Eye (tissue), 1 donor: ENCODE measurements at regions not wholly inside any gene's neighbourhood (a gene's known extent, or its start where the extent isn't known, plus 50 kb on each side); places are given as distances from the start of the nearest gene placed in this dataset.

Experiments
- DNase-seq: peaks from one replicate; pipeline ENCODE4 v3.0.0-alpha.2; 2015

DNA sequence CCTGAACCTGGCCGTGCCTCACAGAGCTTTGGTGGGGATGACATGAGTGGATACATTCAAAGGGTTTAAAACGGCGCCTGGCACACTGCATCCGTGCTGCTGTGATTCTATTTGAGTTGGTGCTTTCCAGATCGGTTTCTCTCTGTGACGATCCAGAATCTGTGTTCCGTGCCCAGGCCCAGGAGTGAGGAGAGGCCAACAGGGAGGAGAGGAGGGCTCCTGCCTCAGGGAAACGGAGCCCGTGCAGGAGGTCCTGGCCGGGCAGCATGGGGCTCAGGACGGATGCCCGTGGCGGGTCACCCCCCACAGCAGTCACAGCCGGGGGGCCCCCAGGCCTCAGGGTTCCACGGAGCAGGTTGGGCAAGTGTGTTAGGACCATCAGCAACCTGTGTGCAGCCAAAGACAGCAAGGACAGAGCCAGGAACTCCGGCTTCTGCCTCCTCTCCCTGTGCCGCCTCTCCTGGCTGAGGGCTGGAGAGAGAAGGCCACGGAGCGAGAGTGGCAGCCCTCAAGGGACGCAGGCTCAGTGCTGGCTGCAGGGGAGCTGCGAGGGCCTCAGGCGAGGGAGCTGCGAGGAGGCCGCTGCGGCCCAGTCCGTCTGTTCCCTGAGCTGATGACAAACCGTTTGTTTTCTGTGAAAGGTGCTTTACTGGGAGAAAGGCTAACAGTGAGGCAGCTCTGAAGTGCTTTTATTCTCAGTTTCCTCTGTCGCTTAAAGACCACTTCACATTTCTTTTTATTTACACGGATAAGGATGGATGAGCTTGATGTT is 99.3 kb downstream of the METRNL start:
- no peak for DNase-seq

DNA sequence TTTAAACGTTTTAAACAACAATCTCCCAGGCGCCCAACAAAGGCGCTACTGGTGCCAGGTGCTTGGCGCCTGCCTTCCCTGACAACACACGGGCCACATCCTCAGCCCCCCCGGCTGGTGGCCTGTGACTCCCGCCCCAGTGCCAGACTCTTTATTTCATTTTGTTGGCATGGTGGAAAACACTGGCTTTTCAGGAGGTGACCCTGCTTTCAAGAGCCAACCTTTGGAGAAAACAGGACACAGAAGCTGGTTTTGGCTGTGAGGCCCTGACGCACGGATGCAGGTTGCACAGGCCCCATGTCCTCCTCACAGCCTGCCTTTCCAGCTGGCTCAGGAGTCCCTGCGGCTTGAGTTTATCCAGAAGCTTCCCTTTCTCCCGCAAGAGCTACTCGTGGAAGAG is 100.0 kb downstream of the METRNL start:
- DNase-seq, result no peak

DNA sequence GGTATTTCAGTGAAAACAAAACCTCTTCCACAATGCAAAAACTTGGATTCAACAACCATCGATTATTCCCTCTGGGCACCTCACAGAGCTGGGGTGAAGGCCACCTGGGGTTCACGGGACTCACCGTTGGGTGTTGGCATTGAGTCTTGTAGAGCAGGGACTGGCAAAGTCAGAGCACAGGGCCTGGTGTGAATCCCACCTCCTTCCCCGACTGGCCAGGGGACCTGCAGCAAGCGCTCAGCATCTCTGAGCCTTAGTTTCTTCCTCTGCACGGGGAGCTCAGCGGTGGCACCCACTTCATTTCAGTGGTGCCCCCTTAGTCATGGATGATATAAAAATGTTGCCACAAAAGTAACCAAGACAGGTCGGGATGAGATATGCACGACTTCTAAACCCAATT is 100.4 kb downstream of the METRNL start:
- DNase-seq, result no peak

DNA sequence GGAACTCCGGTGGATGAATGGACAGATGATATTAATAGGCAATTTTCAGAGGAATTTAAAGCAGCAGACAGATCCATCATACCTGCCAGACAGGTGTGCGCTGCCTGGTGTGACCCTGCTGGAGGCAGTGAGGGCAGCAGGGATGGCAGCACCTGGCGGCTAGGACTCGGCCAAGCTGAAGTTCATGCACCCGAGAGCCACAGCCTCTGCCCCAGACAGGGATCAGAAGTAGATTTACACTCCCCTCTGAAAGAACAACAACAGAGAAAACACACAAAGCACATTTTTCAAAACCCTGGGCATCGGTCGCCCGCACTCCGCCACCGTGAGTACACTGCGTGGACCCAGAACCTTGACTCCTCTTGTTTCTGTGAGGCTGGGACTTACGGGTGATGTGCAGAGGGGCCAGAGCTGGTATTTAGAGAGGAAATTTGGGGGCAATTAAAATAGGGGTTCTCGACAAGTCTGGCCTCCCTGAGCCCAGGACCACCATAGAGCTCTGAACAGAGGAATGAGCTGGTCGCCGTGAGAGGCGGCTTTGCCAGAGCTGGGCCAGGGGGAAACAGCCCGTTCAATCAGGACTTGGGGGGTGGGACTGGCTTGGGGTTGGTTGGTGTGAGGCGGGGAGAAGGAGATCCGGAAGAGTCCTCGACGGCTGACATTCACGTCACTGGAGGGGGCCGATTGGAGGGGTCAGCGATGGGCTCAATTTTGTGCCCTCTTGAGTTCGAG is 101.0 kb downstream of the METRNL start:
- DNase-seq, result no peak

DNA sequence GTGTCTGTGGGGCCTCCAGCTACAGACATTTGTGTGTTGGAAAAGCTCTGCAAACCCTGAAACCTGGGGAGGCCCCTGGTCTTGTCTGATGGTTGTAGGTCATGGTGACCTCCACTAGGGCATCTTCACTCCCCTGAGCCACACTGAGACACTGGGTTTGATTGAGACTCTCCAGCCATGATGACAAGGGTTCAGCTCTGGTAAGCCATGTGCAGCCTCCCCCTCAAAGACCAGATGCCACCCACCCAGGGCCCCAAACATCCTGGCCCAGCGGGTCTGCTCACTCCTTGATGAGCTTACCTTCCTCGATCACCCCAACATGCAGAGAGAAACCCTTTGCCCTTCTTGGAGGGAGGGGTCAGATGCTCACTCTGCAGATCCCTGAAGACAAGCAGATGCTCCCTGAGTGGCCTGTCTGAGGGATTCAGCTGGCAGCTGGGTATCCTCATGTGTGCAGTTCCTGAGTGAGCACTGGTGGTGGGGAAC is 101.6 kb downstream of the METRNL start:
- no peak for DNase-seq

DNA sequence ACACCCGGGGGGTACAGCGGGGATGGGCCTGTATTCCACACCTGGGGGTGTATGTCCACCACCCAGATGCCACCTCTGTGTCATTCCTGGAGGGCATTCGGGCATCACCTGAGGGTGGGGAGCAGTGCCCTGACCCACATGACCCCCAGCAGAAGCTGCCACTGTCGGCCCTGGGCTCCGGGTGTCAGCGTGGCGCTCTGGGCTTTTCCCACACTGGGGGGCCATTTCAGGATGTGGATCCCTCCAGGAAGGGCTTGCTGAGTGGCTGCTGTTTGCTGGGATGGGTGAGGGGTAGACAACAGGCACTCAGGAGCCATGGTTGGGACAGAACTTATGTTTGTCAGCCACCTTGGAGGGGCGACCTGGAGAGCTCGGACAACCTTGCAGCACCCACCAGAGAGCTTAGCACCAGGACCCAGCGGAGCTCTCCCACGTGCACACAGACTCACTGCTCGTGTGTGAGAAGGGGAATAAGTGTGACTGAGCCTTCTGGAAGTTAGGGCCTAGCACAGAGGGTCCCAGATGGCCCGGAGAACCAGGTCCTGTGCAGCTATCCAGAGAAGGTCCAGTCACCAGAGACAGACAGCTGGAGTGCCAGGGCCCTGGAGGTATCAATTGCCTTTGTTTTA is 102.7 kb downstream of the METRNL start:
- no peak for DNase-seq

DNA sequence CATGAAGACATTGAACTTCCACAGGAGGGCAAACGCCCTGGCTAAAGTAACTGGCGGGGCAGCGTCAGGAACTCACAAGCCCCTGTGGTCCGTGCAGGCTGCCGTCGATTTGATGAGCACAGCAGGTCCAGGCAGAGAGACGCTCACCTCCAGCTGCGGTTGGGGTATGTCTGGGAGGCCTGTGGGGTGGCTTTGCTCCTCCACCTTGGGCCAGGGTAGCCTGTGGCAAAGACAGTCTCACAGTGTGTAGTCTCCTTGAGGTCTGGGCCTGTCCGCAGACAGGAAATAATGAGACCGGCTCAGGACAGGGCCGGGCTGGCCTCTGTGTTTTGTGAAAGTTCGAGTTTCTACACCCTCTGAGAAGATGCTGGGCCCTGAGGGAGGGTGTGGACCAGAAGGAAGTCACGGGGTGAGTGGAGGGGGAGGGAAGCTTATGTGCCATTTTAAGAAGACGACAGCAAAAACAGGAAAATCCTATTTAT is 103.3 kb downstream of the METRNL start:
- DNase-seq, result no peak

DNA sequence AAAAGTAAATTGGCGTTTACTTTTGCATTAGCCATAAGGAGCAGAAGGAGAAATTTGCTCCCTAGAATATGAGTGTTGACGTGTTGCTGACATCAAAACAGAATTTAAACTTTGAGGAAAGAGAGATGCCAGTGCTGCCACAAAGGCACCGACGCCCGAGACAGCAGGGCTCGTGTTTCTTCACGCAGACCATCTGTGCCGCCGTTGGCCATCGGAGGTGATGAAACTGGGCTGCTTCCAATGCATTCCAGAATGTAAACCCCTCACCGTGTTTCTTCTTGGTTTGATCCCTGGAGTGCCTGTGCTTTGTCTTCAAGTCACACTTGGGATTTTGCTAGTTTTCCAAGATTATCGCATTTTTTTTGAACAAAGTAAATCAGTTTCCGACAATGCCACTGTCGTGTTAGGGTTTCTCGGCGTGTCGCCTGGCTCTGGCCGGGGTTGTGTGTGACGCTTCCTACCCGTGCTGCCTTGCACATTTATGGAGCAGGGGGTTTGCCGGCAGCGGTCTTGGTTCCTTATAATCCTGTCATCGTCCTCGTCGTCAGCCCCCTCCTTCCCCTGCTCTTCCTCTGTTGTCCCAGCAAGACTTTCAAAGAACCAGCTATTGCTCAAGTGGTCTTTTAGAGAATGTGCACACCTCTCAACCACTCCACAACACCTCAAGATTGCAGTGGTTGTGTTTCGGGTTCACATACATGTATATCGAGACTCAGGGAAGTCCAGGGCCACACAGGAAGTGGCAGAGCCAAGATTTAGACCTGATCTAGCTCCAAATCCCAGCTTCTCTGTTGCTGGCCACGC is 103.9 kb downstream of the METRNL start:
- DNase-seq, result no peak

DNA sequence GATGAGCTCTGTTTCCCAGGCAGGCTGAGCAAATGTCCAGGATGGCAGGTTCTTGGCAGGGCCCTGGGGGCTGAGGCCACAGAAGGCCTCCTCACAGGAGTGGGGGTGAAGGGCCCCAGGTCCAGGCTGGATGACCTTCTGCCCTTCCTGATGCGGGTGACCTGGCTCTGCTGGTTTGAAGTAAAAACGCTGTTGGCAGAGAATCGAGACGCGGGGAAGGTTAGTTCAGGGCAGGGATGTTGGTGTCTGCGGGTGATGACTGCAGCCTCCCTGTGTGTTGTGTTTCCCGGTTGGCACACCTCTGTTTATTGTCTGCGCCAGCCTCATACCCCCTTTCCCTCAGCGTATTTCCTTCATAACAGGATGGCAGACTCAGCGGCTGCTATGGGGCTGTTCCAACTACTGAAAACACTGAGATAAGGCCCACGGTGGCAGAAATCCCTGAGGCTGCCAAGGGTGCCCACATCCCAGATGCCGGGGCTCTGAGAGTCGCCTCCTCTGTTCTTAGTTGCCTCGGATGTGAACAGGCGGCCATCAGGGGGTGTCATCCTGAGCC is 104.6 kb downstream of the METRNL start:
- DNase-seq, result no peak

DNA sequence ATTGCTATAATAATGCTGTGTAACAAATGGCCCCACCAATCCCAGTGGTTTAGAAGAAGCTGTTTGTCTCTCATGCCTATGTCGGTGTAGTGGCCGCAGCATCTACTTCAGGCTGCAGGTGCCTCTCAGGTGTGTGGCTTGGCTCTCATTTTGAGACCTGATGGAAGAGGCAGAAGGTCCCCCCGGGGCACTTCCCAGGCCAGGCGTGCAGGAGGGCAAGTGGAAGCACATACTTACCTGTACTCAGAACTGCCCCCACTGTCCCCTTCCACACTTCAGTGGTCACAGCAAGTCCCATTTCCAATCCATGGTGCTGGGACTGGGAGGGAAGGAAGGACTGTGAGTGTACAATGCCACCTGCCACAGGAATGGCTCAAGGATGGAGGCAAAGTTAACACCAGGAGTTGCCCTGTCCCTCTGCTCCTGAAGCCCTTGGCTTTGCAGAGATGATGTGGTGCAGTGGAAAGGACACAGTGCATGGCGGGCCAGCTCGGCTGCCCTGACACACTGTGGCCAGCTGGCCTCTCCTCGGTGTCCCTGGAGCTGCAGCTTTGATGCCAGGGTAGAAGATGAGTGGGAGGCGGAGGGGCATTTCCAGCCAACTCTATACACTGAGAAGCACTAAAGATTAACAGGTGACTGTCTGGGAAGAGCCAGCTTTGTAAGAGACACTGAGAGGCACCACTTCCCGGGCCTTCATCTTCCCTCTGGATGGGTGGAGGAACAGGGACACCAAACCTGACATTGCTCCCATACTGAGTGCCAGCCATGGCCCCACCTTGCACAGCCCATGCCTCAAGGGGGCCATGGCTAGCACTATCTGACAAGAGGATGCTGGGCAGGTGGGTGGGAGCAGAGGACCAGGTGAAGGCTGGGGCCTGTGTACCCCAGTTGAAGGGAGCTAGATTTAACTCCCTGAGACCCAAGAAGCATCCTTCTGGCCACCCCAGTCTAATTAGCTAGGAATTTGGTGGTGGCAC is 105.9 kb downstream of the METRNL start:
- DNase-seq, result no peak

DNA sequence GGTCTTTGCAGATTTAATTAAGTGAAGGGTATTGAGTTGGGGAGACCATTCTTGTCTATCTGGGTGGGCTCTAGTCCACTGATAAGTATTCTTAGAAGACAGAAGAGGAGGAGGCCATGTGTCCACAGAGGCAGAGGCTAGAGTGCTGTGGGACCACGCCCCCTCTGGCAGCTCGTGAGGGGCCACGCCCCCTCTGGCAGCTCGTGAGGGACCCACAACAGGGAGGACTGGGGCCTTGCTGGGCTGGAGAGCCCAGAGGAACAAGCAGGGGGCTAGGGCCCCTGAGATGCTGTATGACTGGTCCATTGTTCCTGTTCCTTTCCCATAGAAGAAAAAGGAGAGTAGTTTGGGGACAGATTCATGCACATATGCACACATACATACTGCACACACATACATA is 106.8 kb downstream of the METRNL start:
- DNase-seq, result peak; percentile 64

DNA sequence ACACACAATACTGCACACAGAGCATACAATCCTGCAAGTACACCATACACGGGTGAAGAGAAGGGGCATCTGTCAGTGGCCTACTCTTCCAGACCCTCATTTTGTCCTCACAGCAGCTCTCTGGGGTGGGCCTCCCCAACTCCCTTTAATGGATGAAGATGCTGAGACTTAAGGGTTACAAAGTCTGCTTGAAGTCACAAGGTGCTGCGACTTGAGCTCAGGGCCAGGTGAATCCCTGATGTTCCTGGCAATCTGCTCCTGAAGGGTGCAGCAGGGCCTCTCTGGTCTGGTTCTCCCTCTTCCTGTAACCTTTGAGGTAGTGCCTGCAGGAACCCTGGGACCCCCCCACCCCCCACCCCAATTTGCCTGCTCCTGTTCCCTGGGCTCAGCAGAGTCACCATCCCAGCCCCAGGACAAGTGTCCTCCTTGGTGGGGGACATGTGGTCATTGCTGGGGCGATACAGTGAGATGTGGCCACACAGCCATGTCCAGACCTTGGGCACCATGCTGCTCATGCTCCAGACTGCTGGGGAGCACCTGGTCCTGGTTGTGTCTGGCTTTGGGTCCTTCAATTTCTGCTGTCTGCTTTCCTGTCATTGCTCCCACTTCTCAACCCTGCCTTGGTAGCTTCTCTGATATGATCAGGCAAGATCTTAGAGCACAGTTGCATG is 107.5 kb downstream of the METRNL start:
- DNase-seq, result no peak

DNA sequence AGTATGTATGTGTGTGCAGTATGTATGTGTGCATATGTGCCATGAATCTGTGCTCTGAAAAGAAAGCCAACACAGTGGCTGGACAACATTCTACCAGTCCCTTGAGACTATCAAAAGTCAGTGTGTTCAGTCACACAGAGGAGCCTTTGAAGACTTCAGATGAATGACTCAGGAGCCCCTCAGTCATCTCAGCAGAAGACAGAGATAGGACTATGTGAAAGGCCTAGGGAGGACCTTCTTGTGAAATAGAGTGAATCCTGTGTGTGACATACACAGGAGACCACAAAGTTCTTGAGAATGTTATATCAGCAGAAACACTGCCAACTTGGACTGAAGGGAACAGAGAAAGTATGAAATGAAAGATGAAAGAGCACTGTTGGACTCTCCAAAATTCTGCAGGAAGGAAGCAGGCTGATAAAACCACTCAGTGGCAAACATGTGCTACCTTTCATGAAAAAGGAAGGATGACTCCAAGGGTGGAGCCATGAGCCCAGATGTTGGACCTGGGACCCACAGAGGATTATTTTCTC is 108.4 kb downstream of the METRNL start:
- no peak for DNase-seq

DNA sequence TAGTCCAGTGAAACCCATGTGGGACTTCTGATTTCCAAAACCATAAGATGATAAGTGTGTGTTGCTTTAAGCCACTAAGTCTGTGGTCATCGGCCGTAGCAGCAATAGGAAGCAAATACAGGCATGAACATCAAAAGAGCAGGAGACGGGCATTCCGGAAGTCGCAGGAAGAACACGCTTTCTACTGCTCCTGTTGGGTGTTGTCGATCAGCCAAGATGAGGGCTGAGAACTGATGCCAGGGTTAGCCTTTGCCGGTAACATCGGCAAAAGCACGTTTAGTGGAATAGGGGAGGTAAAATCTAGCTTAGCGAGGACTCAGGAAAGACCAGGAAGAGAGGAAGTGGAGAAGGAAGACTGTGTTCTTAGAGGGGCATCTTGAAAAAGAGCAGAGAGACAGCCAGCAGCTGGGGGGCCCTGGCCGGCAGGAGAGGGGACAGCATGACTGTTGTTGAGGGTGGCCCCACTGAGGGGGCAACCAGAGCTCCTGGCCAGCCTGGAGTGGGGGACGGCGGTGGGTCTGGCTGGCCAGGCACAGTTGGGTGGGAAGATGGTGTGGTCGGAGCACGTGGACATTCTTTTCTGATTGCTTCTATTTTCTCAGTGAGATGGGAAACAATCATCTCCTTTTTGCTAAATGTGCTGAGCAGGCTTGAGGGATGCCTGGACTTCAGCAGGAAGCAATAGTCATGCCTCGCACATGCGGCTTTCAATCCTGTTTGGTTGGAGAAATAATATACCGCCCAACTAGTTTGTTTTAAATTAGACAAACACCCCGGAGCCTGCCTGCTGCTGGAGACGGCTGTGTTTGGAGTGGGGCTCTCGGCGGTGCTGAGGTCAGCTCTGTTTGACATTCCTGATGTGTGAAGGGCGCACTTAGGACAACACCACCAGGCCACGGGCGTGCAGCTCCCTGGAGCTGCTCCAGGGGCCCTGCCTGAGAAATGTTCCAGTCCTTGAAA is 109.9 kb downstream of the METRNL start:
- peak; percentile 60 for DNase-seq

DNA sequence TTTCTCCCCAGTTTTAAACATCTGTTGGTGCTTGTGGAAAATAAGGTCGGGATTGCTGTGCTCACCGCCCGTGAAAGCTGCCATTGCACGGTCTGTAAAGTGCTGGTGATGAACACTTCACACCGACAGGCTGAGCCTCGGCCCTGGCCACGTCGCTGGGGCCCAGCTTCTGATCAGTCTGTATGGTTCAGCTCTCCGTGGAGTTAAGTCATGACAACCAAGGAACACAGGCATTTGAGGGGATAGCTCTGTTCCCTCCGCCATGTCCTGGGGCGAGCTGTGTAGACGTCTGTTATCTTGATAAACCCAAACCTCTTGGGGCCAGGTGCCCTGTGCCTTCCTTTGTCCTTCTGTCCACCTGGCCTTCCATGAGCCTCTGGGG is 110.6 kb downstream of the METRNL start:
- DNase-seq, result no peak

DNA sequence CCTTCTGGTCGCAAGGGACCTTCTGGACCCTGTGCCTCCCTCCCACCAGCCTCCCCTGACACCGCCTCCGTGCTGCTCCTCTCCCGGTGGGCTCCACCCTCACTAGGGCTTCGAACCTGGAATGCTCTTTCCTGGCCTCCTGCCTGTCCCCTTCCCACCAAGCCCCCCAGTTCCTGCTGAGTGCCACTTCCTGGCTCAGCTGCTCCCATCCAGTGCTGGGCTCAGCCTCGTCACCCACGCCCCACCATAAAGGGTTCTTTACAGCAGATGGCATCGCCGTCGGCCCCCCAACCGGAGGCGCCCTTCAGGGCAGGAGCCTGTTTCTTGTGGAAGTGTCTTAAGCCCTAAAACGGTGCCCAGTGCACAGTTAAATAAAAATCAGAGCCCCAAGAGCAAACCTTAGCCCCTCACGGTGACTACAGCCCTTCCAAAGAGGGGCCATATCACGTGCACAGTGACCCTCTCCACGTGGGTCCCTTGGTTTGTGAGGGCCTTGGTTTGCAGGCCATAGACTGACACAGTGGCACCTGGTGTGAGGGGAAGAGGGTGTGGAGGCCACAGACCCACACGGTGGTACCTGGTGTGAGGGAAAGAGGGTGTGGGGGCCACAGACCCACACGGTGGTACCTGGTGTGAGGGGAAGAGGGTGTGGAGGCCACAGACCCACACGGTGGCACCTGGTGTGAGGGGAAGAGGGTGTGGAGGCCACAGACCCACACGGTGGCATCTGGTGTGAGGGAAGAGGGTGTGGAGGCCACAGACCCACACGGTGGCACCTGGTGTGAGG is 111.4 kb downstream of the METRNL start:
- no peak for DNase-seq

DNA sequence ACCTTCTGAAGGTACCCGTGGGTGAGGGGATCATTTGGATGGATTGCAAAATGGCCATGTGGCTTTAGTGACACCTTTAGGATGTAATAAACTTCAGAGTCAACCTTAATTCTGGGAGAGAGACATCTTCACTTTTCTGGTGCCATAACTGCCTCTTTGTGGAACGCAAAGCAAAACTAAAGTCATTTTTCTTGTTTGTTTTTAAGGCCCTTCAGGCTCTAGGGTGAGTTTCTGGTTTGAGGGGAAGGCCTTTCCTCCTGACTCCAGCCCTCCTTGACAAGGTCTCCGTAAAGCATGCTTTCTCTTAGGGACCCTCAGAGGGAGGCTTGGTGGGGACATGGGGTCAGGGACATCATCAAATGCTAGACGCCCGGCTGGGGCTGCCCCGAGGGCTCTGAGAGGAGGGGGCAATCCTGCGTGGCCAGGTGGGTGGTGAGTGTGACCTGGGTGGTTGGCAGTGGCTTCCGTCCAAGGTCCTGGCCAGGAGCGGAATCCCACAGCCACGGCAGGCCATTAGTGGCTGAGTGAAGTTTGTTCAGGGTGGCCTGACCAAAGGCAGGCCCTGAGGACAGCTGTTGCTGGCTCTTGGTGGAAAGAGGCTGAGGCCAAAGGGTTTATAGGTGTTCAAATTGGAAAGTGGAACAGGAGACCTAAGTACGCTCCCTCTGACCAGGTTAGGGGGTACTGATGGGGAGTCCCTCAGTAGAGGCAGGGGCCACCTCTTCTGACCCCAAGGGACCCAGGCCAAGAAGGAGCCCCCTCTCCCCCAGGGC is 112.2 kb downstream of the METRNL start:
- no peak for DNase-seq
